HEK293 (cell line): ENCODE measurements at regions not wholly inside any gene's neighbourhood (a gene's known extent, or its start where the extent isn't known, plus 50 kb on each side); places are given as distances from the start of the nearest gene placed in this dataset.

Source experiments
- CTCF ChIA-PET: fragments of 350-600 bp; formaldehyde crosslinking; extraction: SDS; loops from one replicate; lab custom pipeline; 2021; ENCODE audit warnings: antibody characterized with exemption; lab: Yijun Ruan, JAX
- POLR2A ChIA-PET: fragments of 300-600 bp; formaldehyde crosslinking; extraction: SDS; loops from one replicate; lab custom pipeline; 2020; ENCODE audit warnings: antibody characterized with exemption, inconsistent platforms; lab: Yijun Ruan, JAX
- H3K27ac ChIP-seq: fragments of 200-500 bp; sonication (Bioruptor generic); 2 replicates; pipeline ENCODE4 v1.5.1; 2014; ENCODE audit warnings: low read depth, low read length, control low read depth, inconsistent platforms; ENCODE audit errors: extremely low read depth
- H3K36me3 ChIP-seq, 2 experiments: fragments of 200-500 bp in 1 of 2; sonication (Bioruptor generic) in 1 of 2; 1 replicate in 1 of 2; 2 replicates in 1 of 2; pipeline ENCODE4 v1.5.1; 2014 to 2017; ENCODE audit warnings: inconsistent platforms in 2 of 2, low read length in 2 of 2; ENCODE audit not compliant: control insufficient read depth in 2 of 2, insufficient read depth in 1 of 2
- H3K4me1 ChIP-seq: fragments of 200-500 bp; sonication (Bioruptor generic); 2 replicates; pipeline ENCODE4 v1.5.1; 2014; ENCODE audit warnings: mild to moderate bottlenecking, low read length, inconsistent platforms; ENCODE audit not compliant: control insufficient read depth, insufficient read depth
- H3K4me3 ChIP-seq: 2 replicates; pipeline ENCODE4 v1.5.1; 2011; ENCODE audit warnings: low read depth, mild to moderate bottlenecking, control low read depth, low read length, moderate library complexity
- H3K9me3 ChIP-seq: fragments of 200-500 bp; sonication (Bioruptor generic); 2 replicates; pipeline ENCODE4 v1.5.1; 2014; ENCODE audit warnings: low read depth, low read length, inconsistent platforms; ENCODE audit not compliant: control insufficient read depth, insufficient read depth
- AEBP2 ChIP-seq: fragments of 450-650 bp; formaldehyde crosslinking; IDR thresholded peaks from 2 replicates; pipeline ENCODE4 v1.5.1; 2016; ENCODE audit warnings: missing biosample characterization, missing genetic modification characterization, borderline replicate concordance
- GLI4 ChIP-seq: fragments of 450-650 bp; formaldehyde crosslinking; IDR thresholded peaks from 2 replicates; pipeline ENCODE4 v1.5.1; 2016; ENCODE audit warnings: missing biosample characterization, missing genetic modification characterization
- GLIS2 ChIP-seq: fragments of 450-650 bp; formaldehyde crosslinking; IDR thresholded peaks from 2 replicates; pipeline ENCODE4 v1.5.1; 2016; ENCODE audit warnings: missing biosample characterization, missing genetic modification characterization
- PRDM4 ChIP-seq: fragments of 450-650 bp; formaldehyde crosslinking; IDR thresholded peaks from 2 replicates; pipeline ENCODE4 v1.5.1; 2017; ENCODE audit warnings: missing biosample characterization, missing genetic modification characterization
- REPIN1 ChIP-seq: fragments of 450-650 bp; formaldehyde crosslinking; IDR thresholded peaks from 2 replicates; pipeline ENCODE4 v1.5.1; 2017; ENCODE audit warnings: missing biosample characterization, missing genetic modification characterization, low read depth
- SCRT2 ChIP-seq: fragments of 450-650 bp; formaldehyde crosslinking; IDR thresholded peaks from 2 replicates; pipeline ENCODE4 v1.5.1; 2016; ENCODE audit warnings: missing biosample characterization, missing genetic modification characterization
- TCF7L2 ChIP-seq: IDR thresholded peaks from 2 replicates; pipeline ENCODE4 v1.6.1; 2011; ENCODE audit warnings: low read depth, mild to moderate bottlenecking, inconsistent platforms, low read length, moderate library complexity, borderline replicate concordance
- YY1 ChIP-seq: fragments of 450-650 bp; formaldehyde crosslinking; IDR thresholded peaks from 2 replicates; pipeline ENCODE4 v1.5.1; 2018; ENCODE audit warnings: missing biosample characterization, missing genetic modification characterization
- ZBTB17 ChIP-seq: fragments of 450-650 bp; formaldehyde crosslinking; IDR thresholded peaks from 2 replicates; pipeline ENCODE4 v1.5.1; 2016; ENCODE audit warnings: missing biosample characterization, missing genetic modification characterization
- ZBTB6 ChIP-seq: fragments of 450-650 bp; formaldehyde crosslinking; IDR thresholded peaks from 2 replicates; pipeline ENCODE4 v1.5.1; 2017; ENCODE audit warnings: missing biosample characterization, missing genetic modification characterization
- ZNF366 ChIP-seq: fragments of 450-650 bp; formaldehyde crosslinking; conservative IDR thresholded peaks from 2 replicates; pipeline ENCODE4 v1.5.1; 2016; ENCODE audit warnings: missing biosample characterization, missing genetic modification characterization
- ZNF391 ChIP-seq: fragments of 450-650 bp; formaldehyde crosslinking; IDR thresholded peaks from 2 replicates; pipeline ENCODE4 v1.5.1; 2016; ENCODE audit warnings: low read depth, missing biosample characterization, missing genetic modification characterization, borderline replicate concordance
- ZNF501 ChIP-seq: fragments of 450-650 bp; formaldehyde crosslinking; IDR thresholded peaks from 2 replicates; pipeline ENCODE4 v1.5.1; 2016; ENCODE audit warnings: missing biosample characterization, missing genetic modification characterization
- ZNF544 ChIP-seq: fragments of 450-650 bp; formaldehyde crosslinking; IDR thresholded peaks from 2 replicates; pipeline ENCODE4 v1.5.0; 2017; ENCODE audit warnings: missing biosample characterization, missing genetic modification characterization
- ZNF558 ChIP-seq: fragments of 450-650 bp; formaldehyde crosslinking; IDR thresholded peaks from 2 replicates; pipeline ENCODE4 v1.5.1; 2016; ENCODE audit warnings: missing biosample characterization, missing genetic modification characterization
- ZNF571 ChIP-seq: fragments of 450-650 bp; formaldehyde crosslinking; IDR thresholded peaks from 2 replicates; pipeline ENCODE4 v1.5.0; 2017; ENCODE audit warnings: missing biosample characterization, missing genetic modification characterization
- ZNF585B ChIP-seq: fragments of 450-650 bp; formaldehyde crosslinking; IDR thresholded peaks from 2 replicates; pipeline ENCODE4 v1.5.1; 2016; ENCODE audit warnings: missing biosample characterization, missing genetic modification characterization
- ZNF621 ChIP-seq: fragments of 450-650 bp; formaldehyde crosslinking; IDR thresholded peaks from 2 replicates; pipeline ENCODE4 v1.5.1; 2017; ENCODE audit warnings: missing biosample characterization, missing genetic modification characterization
- ZNF677 ChIP-seq: fragments of 450-650 bp; IDR thresholded peaks from 2 replicates; pipeline ENCODE4 v1.5.0; 2018; ENCODE audit warnings: missing biosample characterization, mild to moderate bottlenecking, missing genetic modification characterization, moderate library complexity

GRCh38 chr7:130875-131780, 61.2 kb upstream of the FAM20C start:
- Histone ChIP-seq H3K4me3 (no peak overlapping the region), H3K9me3 (no peaks in the 10 kb centered on the region), H3K27ac (no peak overlapping the region), H3K4me1 (no peaks in the 10 kb centered on the region), H3K36me3 (no peaks in the 10 kb centered on the region)
- ChIA-PET POLR2A (no interaction called here), CTCF (no interaction called here)
- 0 out of 2 replicates have a peak, but pooled peaks have one; percentile 9 for TF ChIP-seq SCRT2 (tag by site-specific recombination)
- no peak for TF ChIP-seq AEBP2 (tag by site-specific recombination)

GRCh38 chr7:131781-132482, 60.4 kb upstream of the FAM20C start:
- Histone ChIP-seq H3K27ac (no peak overlapping the region), H3K9me3 (no peaks in the 10 kb centered on the region), H3K4me3 (no peak overlapping the region), H3K4me1 (no peaks in the 10 kb centered on the region), H3K36me3 (no peaks in the 10 kb centered on the region)
- CTCF ChIA-PET, result no interaction called here
- POLR2A ChIA-PET, result no interaction called here
- TF ChIP-seq TCF7L2 (no peak), ZNF544 (tag by site-specific recombination) (no peak), YY1 (tag by site-specific recombination) (no peak), ZNF571 (tag by site-specific recombination) (no peak), ZNF391 (no peak), ZNF621 (tag by site-specific recombination) (no peak), PRDM4 (no peak), ZNF677 (tag by site-specific recombination) (no peak), ZNF558 (tag by site-specific recombination) (no peak), GLIS2 (tag by site-specific recombination) (no peak), REPIN1 (tag by site-specific recombination) (no peak), GLI4 (tag by site-specific recombination) (no peak)

GRCh38 chr7:132899-133298, 59.5 kb upstream of the FAM20C start:
- POLR2A ChIA-PET, result no interaction called here

More at GRCh38 chr7:132899-133298, 59.5 kb upstream of the FAM20C start:
- no peaks in the 10 kb centered on the region for H3K4me1 ChIP-seq
- CTCF ChIA-PET, result no interaction called here
- H3K36me3 ChIP-seq, result no peaks in the 10 kb centered on the region
- TF ChIP-seq ZBTB6 (tag by site-specific recombination) (peak; percentile 14; the same call in 1 of the 2 replicates), ZNF366 (tag by site-specific recombination) (peak; percentile 93), ZNF501 (tag by site-specific recombination) (no peak), ZNF585B (tag by site-specific recombination) (no peak), ZBTB17 (tag by site-specific recombination) (peak; percentile 95)
- TF ChIP-seq, all 188 proteins: peak for 3
- Histone ChIP-seq H3K4me3 (no peak overlapping the region), H3K27ac (no peak overlapping the region), H3K9me3 (no peaks in the 10 kb centered on the region)
